Cardiac fibroblast (primary cell): ENCODE measurements at regions not wholly inside any gene's neighbourhood (a gene's known extent, or its start where the extent isn't known, plus 50 kb on each side); places are given as distances from the start of the nearest gene placed in this dataset.
"Not testable (repeated sequence)": the region's sequence is repeated elsewhere in the genome, so short reads cannot be mapped to it uniquely, and the experiment has no call there.

Experiments
- DNase-seq, 2 donors: peaks; one replicate each; pipeline versions ENCODE4 v3.0.0 to v3.0.0-alpha.2; 2010; ENCODE audit warnings: low read depth in 2 of 2
- H3K4me3 ChIP-seq, 2 donors: replicated peaks in 1 of 2; 1 replicate in 1 of 2; 2 replicates in 1 of 2; pipeline ENCODE4 v1.5.1; 2011; ENCODE audit warnings: low read depth in 2 of 2, low read length in 2 of 2, mild to moderate bottlenecking in 2 of 2, moderate library complexity in 1 of 2
- TF ChIP-seq, protein P1 (sequence below): IDR thresholded peaks from one replicate; pipeline ENCODE4 v1.5.1; 2011; ENCODE audit warnings: low read depth, mild to moderate bottlenecking, low read length, inconsistent platforms

- H3K4me3 ChIP-seq = no peak overlapping the region
- DNase-seq = no peak
- TF ChIP-seq, protein P1, sequence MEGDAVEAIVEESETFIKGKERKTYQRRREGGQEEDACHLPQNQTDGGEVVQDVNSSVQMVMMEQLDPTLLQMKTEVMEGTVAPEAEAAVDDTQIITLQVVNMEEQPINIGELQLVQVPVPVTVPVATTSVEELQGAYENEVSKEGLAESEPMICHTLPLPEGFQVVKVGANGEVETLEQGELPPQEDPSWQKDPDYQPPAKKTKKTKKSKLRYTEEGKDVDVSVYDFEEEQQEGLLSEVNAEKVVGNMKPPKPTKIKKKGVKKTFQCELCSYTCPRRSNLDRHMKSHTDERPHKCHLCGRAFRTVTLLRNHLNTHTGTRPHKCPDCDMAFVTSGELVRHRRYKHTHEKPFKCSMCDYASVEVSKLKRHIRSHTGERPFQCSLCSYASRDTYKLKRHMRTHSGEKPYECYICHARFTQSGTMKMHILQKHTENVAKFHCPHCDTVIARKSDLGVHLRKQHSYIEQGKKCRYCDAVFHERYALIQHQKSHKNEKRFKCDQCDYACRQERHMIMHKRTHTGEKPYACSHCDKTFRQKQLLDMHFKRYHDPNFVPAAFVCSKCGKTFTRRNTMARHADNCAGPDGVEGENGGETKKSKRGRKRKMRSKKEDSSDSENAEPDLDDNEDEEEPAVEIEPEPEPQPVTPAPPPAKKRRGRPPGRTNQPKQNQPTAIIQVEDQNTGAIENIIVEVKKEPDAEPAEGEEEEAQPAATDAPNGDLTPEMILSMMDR = no peak
Observed at GRCh38 chr17:70709596-70709995, 540.3 kb downstream of the KCNJ2 start.

DNA sequence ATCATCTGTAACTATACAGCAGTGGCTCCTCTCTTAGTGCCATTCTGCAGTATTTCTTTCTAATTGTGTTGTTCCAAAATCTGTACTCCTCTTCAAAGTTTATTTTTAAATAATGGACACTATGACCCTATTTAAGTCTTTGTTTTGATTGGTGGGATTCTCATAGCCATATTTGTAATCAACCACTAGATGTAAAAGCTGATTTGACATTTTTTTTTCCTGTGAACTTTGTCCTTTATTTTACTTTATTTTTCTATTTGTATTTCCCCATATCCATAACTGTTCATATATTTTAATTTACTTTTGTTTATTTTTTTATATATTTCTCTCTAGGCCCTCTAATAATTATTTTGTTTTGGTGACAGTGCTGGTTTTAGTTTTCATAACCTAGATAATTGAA lies 544.4 kb downstream of the KCNJ2 start:
- TF ChIP-seq, protein P1 = no peak
- no peak overlapping the region for H3K4me3 ChIP-seq
- no peak for DNase-seq

- TF ChIP-seq, protein P1 = no peak
- DNase-seq = no peak
- no peak overlapping the region for H3K4me3 ChIP-seq
Observed at GRCh38 chr17:70716551-70716950, 547.2 kb downstream of the KCNJ2 start.

- H3K4me3 ChIP-seq = no peak overlapping the region
- TF ChIP-seq, protein P1 = no peak
- no peak for DNase-seq
Observed at GRCh38 chr17:70717042-70717441, 547.7 kb downstream of the KCNJ2 start.

DNA sequence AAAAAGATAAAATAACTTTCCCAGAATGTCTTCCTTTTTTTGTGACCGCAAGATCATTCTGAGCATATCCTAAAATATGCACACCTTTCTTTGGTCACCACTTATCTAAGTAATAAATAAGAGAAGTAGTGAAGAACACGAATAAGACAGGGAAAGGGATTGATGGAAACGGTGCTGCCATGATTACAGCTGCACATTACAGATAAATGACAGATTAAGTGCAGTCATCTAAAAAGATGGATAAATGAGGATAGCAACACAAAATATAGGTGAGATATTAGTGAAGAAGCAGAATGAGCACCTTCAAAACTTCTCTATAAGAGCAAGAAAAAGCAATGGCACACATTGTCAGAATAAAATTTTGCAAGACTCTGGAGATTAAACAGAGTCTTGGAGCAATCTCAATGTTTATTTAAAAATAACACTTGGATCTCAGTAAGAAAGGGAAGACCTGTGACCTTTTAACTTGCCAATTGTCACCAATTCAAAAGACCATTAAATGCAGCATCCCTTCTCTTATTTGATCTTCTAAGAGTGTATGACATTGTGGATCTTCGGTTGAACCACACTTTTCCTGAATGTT lies 567.1 kb downstream of the KCNJ2 start:
- H3K4me3 ChIP-seq = no peak overlapping the region
- TF ChIP-seq, protein P1 = no peak
- no peak for DNase-seq

DNA sequence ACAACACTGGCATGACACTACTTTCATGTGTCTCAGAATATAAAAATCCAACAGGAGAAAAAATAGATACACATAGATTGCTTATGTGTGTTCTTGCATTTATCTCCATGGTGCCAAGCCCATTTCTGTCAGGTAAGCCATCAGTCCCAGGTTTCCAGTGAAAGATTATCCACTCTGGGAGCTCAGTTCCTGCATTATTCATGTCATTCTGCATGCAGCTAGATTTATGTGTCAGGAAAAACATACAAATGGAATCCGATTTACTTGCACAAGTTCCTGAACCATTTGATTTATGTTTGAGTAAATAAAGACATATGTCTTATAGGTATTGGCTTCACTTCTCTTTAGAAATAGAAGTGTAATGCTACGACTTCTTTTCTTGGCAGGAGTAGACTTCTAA lies 569.7 kb downstream of the KCNJ2 start:
- TF ChIP-seq, protein P1 = no peak
- H3K4me3 ChIP-seq = no peak overlapping the region
- no peak for DNase-seq

DNA sequence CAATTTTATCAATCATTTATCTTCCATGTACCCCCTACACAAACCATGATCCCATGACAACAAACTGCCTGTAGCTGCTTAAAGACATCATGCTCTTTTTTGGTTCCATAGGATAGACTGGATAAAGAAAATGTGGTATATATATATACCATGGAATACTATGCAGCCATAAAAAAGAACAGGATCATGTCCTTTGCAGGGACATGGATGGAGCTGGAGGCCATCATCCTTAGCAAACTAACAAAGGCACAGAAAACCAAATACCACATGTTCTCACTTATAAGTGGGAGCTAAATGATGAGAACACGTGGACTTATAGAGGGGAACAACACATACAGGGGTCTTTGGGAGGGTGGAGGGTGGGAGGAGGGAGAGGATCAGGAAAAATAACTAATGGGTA lies 577.2 kb downstream of the KCNJ2 start:
- H3K4me3 ChIP-seq, DNase-seq: not testable (repeated sequence)
